GM19455 (cell line): ENCODE measurements at regions not wholly inside any gene's neighbourhood (a gene's known extent, or its start where the extent isn't known, plus 50 kb on each side); places are given as distances from the start of the nearest gene placed in this dataset.

Experiments used
- ATAC-seq: cut with Tn5 transposase; IDR thresholded peaks from one replicate; pipeline ENCODE4 v1.9.1; 2021; ENCODE audit not compliant: unreplicated experiment

DNA sequence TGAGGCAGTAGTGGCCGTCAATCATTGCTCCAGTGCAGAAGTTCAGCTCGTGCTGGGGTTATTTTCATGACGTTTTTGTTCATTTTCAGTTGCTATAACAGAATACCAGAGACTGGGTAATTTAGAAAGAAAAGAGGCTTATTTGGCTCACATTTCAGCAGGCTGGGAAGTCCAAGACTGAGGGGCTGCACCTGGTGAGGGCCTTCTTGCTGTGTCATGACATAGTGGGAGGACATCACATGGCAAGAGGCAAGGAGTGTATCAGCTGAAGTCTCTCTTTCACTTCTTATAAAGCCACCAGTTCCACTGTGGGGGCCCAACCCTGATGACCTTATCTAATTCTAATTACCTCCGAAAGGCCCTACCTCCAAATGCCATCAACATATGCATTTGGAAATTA lies 58.0 kb upstream of the DPP10 start:
- no peak for ATAC-seq

DNA sequence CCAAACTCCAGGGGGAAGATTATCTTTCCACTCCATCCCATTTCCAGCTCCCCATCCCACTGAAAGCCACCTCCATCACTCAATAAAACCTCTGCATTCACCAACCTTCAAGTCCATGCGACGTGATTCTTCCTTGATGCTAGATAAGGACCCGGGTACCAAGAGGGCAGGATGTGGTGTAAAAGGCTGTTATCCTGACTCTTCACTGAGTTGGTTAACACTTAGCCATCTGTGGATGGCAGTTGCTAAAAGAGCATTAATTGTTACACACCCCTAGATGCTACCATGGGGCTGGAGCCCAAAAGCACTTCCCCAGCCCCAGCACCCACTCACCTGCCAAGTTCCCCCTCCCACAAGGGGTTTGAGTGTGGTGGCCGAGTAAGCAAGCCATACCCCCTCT lies 53.4 kb upstream of the DPP10 start:
- ATAC-seq: no peak
